Thyroid gland (tissue), 4 donors: ENCODE measurements at regions not wholly inside any gene's neighbourhood (a gene's known extent, or its start where the extent isn't known, plus 50 kb on each side); places are given as distances from the start of the nearest gene placed in this dataset.

Source experiments
- CTCF ChIP-seq, 6 experiments: fragments of 200-600 bp in 3 of 6; fragments of 450-650 bp in 3 of 6; sonication (generic) in 3 of 6; IDR thresholded peaks; one replicate each; pipeline ENCODE4 v1.5.1; 2016 to 2019; ENCODE audit warnings: antibody characterized with exemption in 6 of 6, mild to moderate bottlenecking in 2 of 6, inconsistent platforms in 1 of 6, moderate library complexity in 1 of 6
- POLR2A ChIP-seq, 2 donors: fragments of 450-650 bp; IDR thresholded peaks; one replicate each; pipeline ENCODE4 v1.6.1; 2017; ENCODE audit warnings: antibody characterized with exemption in 2 of 2, mild to moderate bottlenecking in 2 of 2, moderate library complexity in 1 of 2

DNA sequence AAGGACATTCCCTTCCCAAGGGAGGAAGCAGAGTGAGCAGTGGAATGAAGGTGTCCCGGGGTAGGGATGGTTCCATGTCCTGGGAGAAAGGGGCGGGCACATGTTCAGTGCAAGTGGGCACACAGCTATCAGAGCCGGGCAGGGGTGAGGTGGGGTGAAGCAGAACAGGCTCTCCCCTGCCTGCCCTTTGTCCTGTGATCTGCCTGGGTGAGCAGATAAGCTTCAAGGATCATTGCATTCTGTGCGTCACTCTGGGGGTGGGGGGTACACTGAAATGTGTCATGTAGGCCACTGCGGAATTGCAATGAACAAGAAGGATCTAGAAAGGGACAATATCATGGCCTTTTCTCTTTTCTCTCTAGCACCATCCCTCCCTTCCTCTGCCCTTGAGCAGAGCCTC lies 61.7 kb upstream of the SHB start:
- TF ChIP-seq CTCF (IDR thresholded peaks at IDR 0.05): no peak
- no peak for TF ChIP-seq POLR2A (IDR thresholded peaks at IDR 0.05)
